ENCODE measurements at regions not wholly inside any gene's neighbourhood (a gene's known extent, or its start where the extent isn't known, plus 50 kb on each side); places are given as distances from the start of the nearest gene placed in this dataset.

- H3K36me3 ChIP-seq (replicated peaks in 1 of 2; ENCODE audit: control insufficient read depth in 1 of 2, insufficient read depth in 2 of 2, low read length in 2 of 2): no peaks in the 10 kb centered on the region
- peaks cover 0 to 3% of the 10 kb centered on the region in 2 donors for H3K9me3 ChIP-seq (replicated peaks in 1 of 2; ENCODE audit: control insufficient read depth in 1 of 2, insufficient read depth in 1 of 2, low read length in 2 of 2)
- DNase-seq: no peak
- no peaks in the 10 kb centered on the region for H3K4me1 ChIP-seq (ENCODE audit: control insufficient read depth in 1 of 2, insufficient read depth in 2 of 2, low read length in 2 of 2)
- Mint-ChIP-seq H3K27me3 (ENCODE audit: low read depth in 3 of 3) (peaks cover 0 to 1% (median 0%) of the 10 kb centered on the region in 3 donors), H3K4me3 (no peak overlapping the region), H3K4me1 (no peaks in the 10 kb centered on the region), H3K27ac (no peak overlapping the region), H3K36me3 (no peaks in the 10 kb centered on the region), H3K9me3 (peaks cover 0 to 2% (median 0%) of the 10 kb centered on the region in 7 donors)
- WGBS (ENCODE audit: insufficient coverage): no CpG with 5 or more reads among the region's 1 CpG
- H3K4me2 ChIP-seq (replicated peaks; ENCODE audit: extremely low read depth, low read length, poor library complexity, severe bottlenecking): no peak overlapping the region
- no peaks in the 10 kb centered on the region for H4K20me1 ChIP-seq (ENCODE audit: insufficient read depth, low read length)
- no peak overlapping the region for H3K9ac ChIP-seq (ENCODE audit: insufficient read depth, low read length, poor library complexity, severe bottlenecking)
- intact Hi-C loops (cut with micrococcal nuclease): no loop called here
- TF ChIP-seq CTCF (IDR thresholded peaks at IDR 0.05): no peak
- H3K4me3 ChIP-seq (replicated peaks in 1 of 3; ENCODE audit: low read depth in 2 of 3, low read length in 3 of 3): no peak overlapping the region
- H3K79me2 ChIP-seq (ENCODE audit: insufficient read depth, low read length): no peaks in the 10 kb centered on the region
- H3K27ac ChIP-seq (ENCODE audit: low read depth in 1 of 2, low read length in 2 of 2): no peak overlapping the region
- no peaks in the 10 kb centered on the region for H3K27me3 ChIP-seq (ENCODE audit: control insufficient read depth in 2 of 2, insufficient read depth in 2 of 2, low read length in 2 of 2)
- no peak overlapping the region for H2AFZ ChIP-seq (ENCODE audit: insufficient read depth, low read depth, low read length, poor library complexity, severe bottlenecking)
Measured at GRCh38 chr14:83433618-83434017, 1900.0 kb upstream of the SEL1L start.

GRCh38 chr14:83441801-83442200 lies 1908.1 kb upstream of the SEL1L start:
- Histone ChIP-seq H3K27ac (ENCODE audit: low read depth in 1 of 2, low read length in 2 of 2) (no peak overlapping the region), H4K20me1 (ENCODE audit: insufficient read depth, low read length) (no peaks in the 10 kb centered on the region), H3K36me3 (replicated peaks in 1 of 2; ENCODE audit: control insufficient read depth in 1 of 2, insufficient read depth in 2 of 2, low read length in 2 of 2) (no peaks in the 10 kb centered on the region), H3K4me2 (replicated peaks; ENCODE audit: extremely low read depth, low read length, poor library complexity, severe bottlenecking) (no peak overlapping the region), H3K79me2 (ENCODE audit: insufficient read depth, low read length) (no peaks in the 10 kb centered on the region), H3K4me3 (replicated peaks in 1 of 3; ENCODE audit: low read depth in 2 of 3, low read length in 3 of 3) (no peak overlapping the region), H3K9ac (ENCODE audit: insufficient read depth, low read length, poor library complexity, severe bottlenecking) (no peak overlapping the region), H3K4me1 (ENCODE audit: control insufficient read depth in 1 of 2, insufficient read depth in 2 of 2, low read length in 2 of 2) (no peaks in the 10 kb centered on the region), H3K27me3 (ENCODE audit: control insufficient read depth in 2 of 2, insufficient read depth in 2 of 2, low read length in 2 of 2) (no peaks in the 10 kb centered on the region), H2AFZ (ENCODE audit: insufficient read depth, low read depth, low read length, poor library complexity, severe bottlenecking) (no peak overlapping the region), H3K9me3 (replicated peaks in 1 of 2; ENCODE audit: control insufficient read depth in 1 of 2, insufficient read depth in 1 of 2, low read length in 2 of 2) (no peaks in the 10 kb centered on the region)
- Mint-ChIP-seq H3K4me1 (no peaks in the 10 kb centered on the region), H3K27me3 (ENCODE audit: low read depth in 3 of 3) (peaks cover 0 to 2% (median 0%) of the 10 kb centered on the region in 3 donors), H3K4me3 (no peak overlapping the region), H3K27ac (no peak overlapping the region), H3K9me3 (peaks cover 0 to 4% (median 0%) of the 10 kb centered on the region in 7 donors), H3K36me3 (no peaks in the 10 kb centered on the region)
- intact Hi-C loops (cut with micrococcal nuclease): no loop called here
- no CpG with 5 or more reads among the region's 2 CpGs for WGBS (ENCODE audit: insufficient coverage)
- DNase-seq: no peak
- TF ChIP-seq CTCF (IDR thresholded peaks at IDR 0.05): no peak

Data from CD14-positive monocyte (primary cell).